DMS79 (cell line): ENCODE measurements at regions not wholly inside any gene's neighbourhood (a gene's known extent, or its start where the extent isn't known, plus 50 kb on each side); places are given as distances from the start of the nearest gene placed in this dataset.
"Not testable (repeated sequence)": the region's sequence is repeated elsewhere in the genome, so short reads cannot be mapped to it uniquely, and the experiment has no call there.

ENCODE experiments used
- DNase-seq: peaks from one replicate; lab custom pipeline; 2025; lab: John Stamatoyannopoulos, UW

GRCh38 chr11:23755076-23755475 is 741.8 kb upstream of the LUZP2 start:
- no peak for DNase-seq

DNA sequence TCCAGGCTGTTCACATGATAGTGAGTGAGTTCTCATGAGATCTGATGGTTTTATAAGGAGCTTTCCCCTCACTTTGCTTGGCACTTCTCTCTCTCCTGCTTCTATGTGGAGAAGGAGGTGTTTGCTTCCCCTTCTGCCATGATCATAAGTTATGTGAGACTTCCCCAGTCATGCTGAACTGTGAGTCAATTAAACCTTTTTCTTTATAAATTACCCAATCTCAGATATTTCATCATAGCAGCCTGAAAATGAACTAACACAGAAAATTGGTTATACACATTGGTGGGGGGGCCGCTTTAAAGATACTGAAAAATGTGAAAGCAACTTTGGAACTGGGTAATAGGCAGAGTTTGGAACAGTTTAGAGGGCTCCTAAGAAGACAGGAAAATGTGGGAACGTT is 741.1 kb upstream of the LUZP2 start:
- no peak for DNase-seq

- DNase-seq, result no peak
Observed at GRCh38 chr11:23759489-23759888, 737.4 kb upstream of the LUZP2 start.

GRCh38 chr11:23764286-23764685 is 732.6 kb upstream of the LUZP2 start:
- DNase-seq, result no peak

GRCh38 chr11:23765682-23766252 is 731.1 kb upstream of the LUZP2 start:
- DNase-seq, result no peak

- DNase-seq, result no peak
Observed at GRCh38 chr11:23767576-23767975, 729.3 kb upstream of the LUZP2 start.

GRCh38 chr11:23769214-23769613 is 727.6 kb upstream of the LUZP2 start:
- no peak for DNase-seq

- no peak for DNase-seq
Observed at GRCh38 chr11:23772081-23772480, 724.8 kb upstream of the LUZP2 start.

DNA sequence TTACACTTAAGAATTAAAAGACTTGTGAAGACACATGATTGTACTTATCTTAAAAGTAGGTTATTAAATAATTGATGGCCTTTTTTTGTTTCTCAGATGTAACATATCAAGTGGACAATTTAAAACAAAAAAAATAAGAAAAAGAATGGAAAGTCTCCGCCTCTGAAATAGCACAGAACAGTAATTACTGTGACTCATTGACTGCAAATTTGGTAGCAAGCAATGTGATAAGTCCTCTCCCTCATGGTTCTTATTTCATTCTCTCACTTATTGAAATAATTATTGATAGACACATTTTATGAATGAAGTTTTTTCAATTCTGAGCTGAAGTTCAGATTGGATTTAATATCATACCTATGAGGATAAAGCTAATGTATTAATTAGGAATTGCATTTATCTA is 717.9 kb upstream of the LUZP2 start:
- DNase-seq, result no peak

DNA sequence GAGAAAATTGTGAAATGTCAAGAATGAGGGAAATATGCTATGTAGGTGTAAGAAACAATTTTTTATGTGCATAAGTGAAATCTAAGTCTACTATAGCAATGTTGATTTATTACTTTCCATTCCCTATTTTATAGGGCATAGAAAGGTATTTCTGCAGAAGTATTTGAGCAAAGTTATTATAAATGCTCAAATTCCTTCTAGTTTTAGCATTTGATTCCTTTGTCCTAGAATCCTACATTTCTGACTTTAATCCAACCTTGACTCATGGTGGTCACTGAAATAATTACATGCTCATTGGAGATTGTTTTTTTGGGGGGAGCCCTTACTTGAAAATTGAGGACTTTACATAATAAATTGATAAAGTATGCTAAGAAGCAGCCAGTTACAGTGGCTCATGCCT is 716.6 kb upstream of the LUZP2 start:
- DNase-seq, result no peak

DNA sequence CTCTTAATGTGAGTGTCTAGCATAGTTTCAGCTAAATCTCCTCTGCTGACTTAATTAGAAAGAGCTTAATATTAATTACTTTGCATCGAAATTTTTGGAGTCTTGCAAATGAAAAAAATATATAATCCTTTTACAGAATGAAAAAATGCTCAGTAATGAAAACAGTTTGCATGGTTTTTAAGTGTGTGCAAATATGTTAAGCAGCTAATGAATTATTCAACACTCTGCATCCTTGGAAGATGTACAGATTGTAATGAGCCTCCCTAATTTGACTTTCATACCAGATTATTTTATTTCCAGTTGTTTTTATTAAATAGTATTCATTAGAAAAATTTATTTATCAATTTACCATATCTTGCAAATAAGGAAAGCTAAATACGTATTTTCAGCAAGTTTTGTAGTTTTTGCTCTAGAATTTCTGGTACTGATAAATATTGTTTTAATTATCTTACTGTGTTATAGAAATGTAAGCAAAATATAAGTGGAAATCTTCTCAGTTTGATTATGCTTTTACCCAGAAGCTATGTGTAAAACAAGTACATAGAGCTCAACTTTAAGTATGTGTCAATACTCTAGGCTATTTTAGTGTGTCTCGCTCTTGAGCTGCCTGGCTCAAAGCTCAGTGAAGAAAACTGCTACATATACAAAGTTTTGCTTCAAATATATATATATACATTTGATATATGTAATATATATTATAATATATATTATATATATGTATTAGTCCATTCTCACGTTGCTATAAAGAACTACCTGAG is 714.9 kb upstream of the LUZP2 start:
- DNase-seq, result no peak

GRCh38 chr11:23786974-23787373 is 709.9 kb upstream of the LUZP2 start:
- DNase-seq, result not testable (repeated sequence)

- DNase-seq, result no peak
Observed at GRCh38 chr11:23789200-23789853, 707.5 kb upstream of the LUZP2 start.

DNA sequence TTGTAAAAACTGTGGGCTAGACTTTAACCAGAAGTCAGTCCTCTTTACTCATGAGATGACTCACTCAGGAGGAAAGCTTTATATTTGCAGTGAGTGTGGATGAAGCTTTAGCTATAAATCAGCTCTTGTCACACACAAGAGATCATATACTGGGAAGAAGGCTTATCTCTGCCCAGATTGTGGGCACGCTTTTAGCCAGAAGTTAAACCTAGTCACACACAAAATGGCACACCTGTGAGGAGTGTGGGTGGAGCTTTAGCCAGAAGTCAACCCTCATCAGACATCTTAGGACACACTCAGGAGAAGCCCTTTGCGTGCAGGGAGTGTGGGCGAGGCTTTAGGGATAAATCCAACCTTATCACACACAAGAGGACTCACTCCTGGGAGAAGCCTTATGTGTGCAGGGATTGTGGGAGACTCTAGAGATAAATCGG is 706.9 kb upstream of the LUZP2 start:
- DNase-seq, result no peak

DNA sequence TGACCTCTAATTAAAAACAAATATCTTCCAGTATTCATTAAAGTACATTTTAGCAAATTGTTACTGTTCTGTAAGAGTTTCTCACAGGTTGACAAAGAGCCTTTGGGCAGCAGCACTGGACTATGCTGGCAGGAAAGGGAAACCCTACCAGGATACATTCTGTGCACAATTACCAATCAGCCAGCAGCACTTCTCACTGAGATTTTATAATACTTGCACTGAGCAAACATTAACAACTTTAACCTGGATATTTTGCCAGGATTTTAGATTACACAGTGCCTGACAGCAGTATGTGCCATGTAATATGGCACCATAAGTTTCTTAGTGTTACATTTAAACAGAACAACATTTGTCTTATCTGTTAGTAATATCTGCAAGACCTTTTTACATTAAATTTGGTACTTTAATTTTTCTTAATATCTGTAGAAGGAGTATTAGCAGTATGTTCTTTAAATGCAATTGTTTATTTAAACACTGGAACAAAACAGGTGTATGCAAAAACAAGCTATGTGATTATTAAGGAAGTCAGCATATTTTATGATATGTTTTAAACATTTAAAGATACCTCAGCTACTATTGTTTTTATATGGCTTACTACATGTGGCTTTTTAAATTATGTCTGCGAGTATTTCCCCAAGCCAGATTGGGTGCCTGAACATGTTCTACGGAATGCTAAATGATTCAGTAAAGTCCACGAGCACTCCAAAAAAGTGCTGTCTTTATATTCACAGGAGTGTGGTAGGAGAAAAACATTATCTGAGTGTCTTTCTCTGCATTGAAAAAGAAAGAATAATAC is 699.0 kb upstream of the LUZP2 start:
- DNase-seq, result no peak

DNA sequence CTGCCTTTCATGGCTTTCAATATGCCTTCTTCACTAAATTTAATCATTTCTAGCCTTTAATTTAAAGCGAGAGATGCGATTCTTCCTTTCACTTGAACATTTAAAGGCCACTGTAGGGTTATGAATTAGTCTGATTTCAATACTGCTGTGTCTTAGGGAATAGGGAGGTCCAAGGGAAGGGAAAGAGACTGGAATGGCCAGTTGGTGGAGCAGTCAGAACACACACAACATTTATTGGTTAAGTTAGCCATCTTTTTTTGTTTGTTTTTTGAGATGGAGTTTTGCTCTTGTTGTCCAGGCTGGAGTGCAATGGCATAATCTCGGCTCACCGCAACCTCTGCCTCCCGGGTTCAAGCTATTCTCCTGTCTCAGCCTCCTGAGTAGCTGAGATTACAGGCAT is 662.5 kb upstream of the LUZP2 start:
- not testable (repeated sequence) for DNase-seq

- DNase-seq, result no peak
Observed at GRCh38 chr11:23836981-23837380, 659.9 kb upstream of the LUZP2 start.

- no peak for DNase-seq
Observed at GRCh38 chr11:23840872-23841271, 656.0 kb upstream of the LUZP2 start.

DNA sequence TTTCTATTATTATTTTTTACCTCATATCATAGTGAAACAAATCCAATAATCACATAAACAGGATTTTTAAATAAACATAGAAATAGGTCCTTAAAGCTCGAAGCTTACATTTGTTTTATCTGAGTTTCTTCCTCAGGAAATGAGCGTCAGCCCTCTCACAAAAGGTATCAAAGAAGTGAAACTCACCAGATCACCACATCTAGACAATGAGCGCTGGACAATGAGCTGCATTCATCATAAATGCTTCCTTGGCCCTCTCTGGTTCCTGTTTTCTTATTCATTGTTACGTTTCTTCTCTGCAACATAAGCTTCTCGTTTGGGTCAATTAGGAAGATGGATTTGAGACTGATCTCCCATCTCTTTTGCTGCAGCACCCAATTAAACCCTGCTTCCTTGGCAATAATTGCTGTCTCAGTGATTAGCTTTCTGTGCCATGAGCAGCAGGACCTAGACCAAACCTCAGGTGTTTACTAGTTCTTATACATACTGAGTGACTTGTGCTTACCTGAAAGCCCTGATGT is 649.9 kb upstream of the LUZP2 start:
- no peak for DNase-seq

DNA sequence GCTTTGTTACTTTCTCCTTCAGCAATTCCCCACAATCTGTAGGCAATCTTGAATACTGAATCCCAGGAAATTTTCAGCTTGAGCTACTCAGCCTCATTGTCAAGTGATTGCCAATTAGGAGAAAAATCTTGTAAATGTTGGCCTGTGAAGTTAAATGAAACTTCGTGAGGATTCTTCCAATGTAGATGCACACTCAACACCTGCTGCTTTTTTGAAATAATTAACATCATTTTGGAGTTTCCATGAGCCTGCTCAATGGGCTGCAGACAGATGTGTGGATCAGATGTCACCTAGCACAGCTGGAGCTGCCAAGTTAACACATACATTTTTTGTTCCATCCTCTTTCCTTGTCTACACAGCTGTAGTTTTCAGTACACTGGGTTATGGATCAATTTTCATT is 645.6 kb upstream of the LUZP2 start:
- no peak for DNase-seq

DNA sequence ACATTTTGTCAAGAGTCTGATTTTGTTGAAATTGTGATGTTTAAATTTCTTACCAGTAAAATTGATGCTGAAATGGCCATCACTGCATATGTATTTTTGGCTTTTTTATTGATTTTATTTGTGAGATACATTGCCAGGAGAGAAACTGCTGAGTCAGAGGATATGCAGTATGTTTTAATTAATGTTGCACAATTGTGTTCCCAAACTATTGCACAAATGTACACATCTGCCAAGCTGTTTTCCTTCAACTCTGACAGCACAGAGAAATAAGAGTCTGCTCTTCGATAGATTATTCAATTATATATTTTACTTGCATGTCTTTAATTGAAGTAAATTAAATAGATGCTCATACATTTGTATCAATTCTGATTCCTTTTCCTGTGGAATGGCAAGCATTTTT is 640.2 kb upstream of the LUZP2 start:
- DNase-seq, result no peak

GRCh38 chr11:23859087-23859486 is 637.8 kb upstream of the LUZP2 start:
- no peak for DNase-seq
